OCI-LY7 (cell line): ENCODE measurements at regions not wholly inside any gene's neighbourhood (a gene's known extent, or its start where the extent isn't known, plus 50 kb on each side); places are given as distances from the start of the nearest gene placed in this dataset.
"Not testable (repeated sequence)": the region's sequence is repeated elsewhere in the genome, so short reads cannot be mapped to it uniquely, and the experiment has no call there.

Experiments used
- BruUV-seq: library from RNA; stranded (reverse); fragments of 400-500 nt; replicated peaks from 2 replicates; lab custom pipeline; 2021; lab: Mats Ljungman, UMichigan
- CTCF ChIA-PET: fragments of 300-600 bp; sonication (Branson Sonifier 250); formaldehyde crosslinking; loops from one replicate; lab custom pipeline; 2022; ENCODE audit warnings: antibody characterized with exemption; ENCODE audit not compliant: unreplicated experiment; lab: Charles Lee
- POLR2A ChIA-PET: fragments of 300-600 bp; sonication (Branson Sonifier 250); formaldehyde crosslinking; loops from one replicate; lab custom pipeline; 2022; ENCODE audit warnings: antibody characterized with exemption; lab: Charles Lee
- DNase-seq: peaks from one replicate; pipeline ENCODE4 v3.0.0-alpha.2; 2015; ENCODE audit warnings: low spot score
- H2AFZ ChIP-seq: fragments of 200-600 bp; sonication (generic), shearing (Covaris generic); 2 replicates; pipeline ENCODE4 v1.6.1; 2014; ENCODE audit warnings: mild to moderate bottlenecking, antibody characterized with exemption, low read length, moderate library complexity
- H3K27ac ChIP-seq: fragments of 200-600 bp; sonication (generic); 2 replicates; pipeline ENCODE4 v1.5.1; 2014; ENCODE audit warnings: mixed run types, low read depth, mild to moderate bottlenecking, moderate library complexity, low read length, inconsistent platforms; ENCODE audit not compliant: poor library complexity, severe bottlenecking
- H3K36me3 ChIP-seq: fragments of 200-600 bp; sonication (generic); 2 replicates; pipeline ENCODE4 v1.6.1; 2014; ENCODE audit warnings: mild to moderate bottlenecking, antibody characterized with exemption, low read length, moderate library complexity, mixed read lengths; ENCODE audit not compliant: insufficient read depth
- H3K4me1 ChIP-seq: fragments of 200-600 bp; sonication (generic); 2 replicates; pipeline ENCODE4 v1.5.1; 2014; ENCODE audit warnings: mild to moderate bottlenecking, low read length; ENCODE audit not compliant: insufficient read depth, poor library complexity, severe bottlenecking
- H3K4me2 ChIP-seq: fragments of 200-600 bp; sonication (generic); 2 replicates; pipeline ENCODE4 v1.6.1; 2014; ENCODE audit warnings: mild to moderate bottlenecking, low read length
- H3K4me3 ChIP-seq: fragments of 200-600 bp; sonication (generic); 2 replicates; pipeline ENCODE4 v1.5.1; 2014; ENCODE audit warnings: mild to moderate bottlenecking, low read depth, low read length; ENCODE audit not compliant: poor library complexity, severe bottlenecking
- H3K79me2 ChIP-seq: fragments of 200-600 bp; sonication (generic); 2 replicates; pipeline ENCODE4 v1.6.1; 2016; ENCODE audit warnings: low read depth, mild to moderate bottlenecking, low read length, moderate library complexity, mixed read lengths; ENCODE audit not compliant: insufficient read depth
- H3K9me2 ChIP-seq: fragments of 200-600 bp; sonication (generic); 2 replicates; pipeline ENCODE4 v1.6.1; 2016; ENCODE audit warnings: mild to moderate bottlenecking, low read length, mixed read lengths; ENCODE audit not compliant: insufficient read depth
- H3K9me3 ChIP-seq: fragments of 200-600 bp; sonication (generic); 2 replicates; pipeline ENCODE4 v1.6.1; 2014; ENCODE audit warnings: mild to moderate bottlenecking, mixed run types, low read length, mixed read lengths
- H4K20me1 ChIP-seq: fragments of 200-600 bp; sonication (generic); 2 replicates; pipeline ENCODE4 v1.6.1; 2014; ENCODE audit warnings: mild to moderate bottlenecking, antibody characterized with exemption, low read length, moderate library complexity, mixed read lengths; ENCODE audit not compliant: insufficient read depth
- CTCF ChIP-seq: fragments of 200-600 bp; sonication (generic); conservative IDR thresholded peaks from 2 replicates; pipeline ENCODE4 v1.5.1; 2014; ENCODE audit warnings: mild to moderate bottlenecking, antibody characterized with exemption, low read length, moderate library complexity, mixed read lengths
- EZH2phosphoT487 ChIP-seq: fragments of 200-600 bp; sonication (generic); IDR thresholded peaks from 2 replicates; pipeline ENCODE4 v1.6.1; 2018; ENCODE audit warnings: low read depth, borderline replicate concordance, mild to moderate bottlenecking, mixed run types, antibody characterized with exemption, low read length, moderate library complexity, mixed read lengths
- intact Hi-C: fragments of 100-400 bp; cut with micrococcal nuclease; formaldehyde crosslinking; loops from one replicate; pipeline ENCODE4 v1.10.0; 2022; ENCODE audit not compliant: unreplicated experiment

GRCh38 chr3:177633671-177634207 lies 436.5 kb upstream of the TBL1XR1 start:
- no peak overlapping the region for H3K4me2 ChIP-seq
- H3K36me3 ChIP-seq: no peaks in the 10 kb centered on the region
- DNase-seq: no peak
- intact Hi-C loops: no loop called here
- no peaks in the 10 kb centered on the region for H4K20me1 ChIP-seq
- H3K79me2 ChIP-seq: no peaks in the 10 kb centered on the region
- no peak overlapping the region for H3K27ac ChIP-seq
- ChIA-PET CTCF (no interaction called here), POLR2A (interaction anchor here (1.2 kb wide), 1 partner anchor 56 kb away, joined by 3 read pairs; no protein-coding TSS in a partner anchor)
- no peaks in the 10 kb centered on the region for H3K9me2 ChIP-seq
- no peak overlapping the region for H2AFZ ChIP-seq
- no peaks in the 10 kb centered on the region for H3K9me3 ChIP-seq
- H3K4me1 ChIP-seq: no peaks in the 10 kb centered on the region
- BruUV-seq: no TSS peak
- H3K4me3 ChIP-seq: no peak overlapping the region
- no peak for TF ChIP-seq CTCF
- no peak for TF ChIP-seq EZH2phosphoT487

GRCh38 chr3:177635601-177636106 lies 438.4 kb upstream of the TBL1XR1 start:
- BruUV-seq: not testable (repeated sequence)

GRCh38 chr3:177640319-177640965 lies 443.2 kb upstream of the TBL1XR1 start:
- H3K27ac ChIP-seq: no peak overlapping the region
- no peaks in the 10 kb centered on the region for H3K79me2 ChIP-seq
- ChIA-PET CTCF (no interaction called here), POLR2A (interaction anchor here (0.6 to 2.8 kb wide), 2 partner anchors 9 to 25 kb away, joined by 5 to 7 read pairs; no protein-coding TSS in a partner anchor)
- BruUV-seq: no TSS peak
- no peaks in the 10 kb centered on the region for H4K20me1 ChIP-seq
- no peak overlapping the region for H3K4me3 ChIP-seq
- no peak overlapping the region for H2AFZ ChIP-seq
- no peaks in the 10 kb centered on the region for H3K9me2 ChIP-seq
- intact Hi-C loops: no loop called here
- no peaks in the 10 kb centered on the region for H3K4me1 ChIP-seq
- no peaks in the 10 kb centered on the region for H3K36me3 ChIP-seq
- TF ChIP-seq CTCF (peak; percentile 56), EZH2phosphoT487 (no peak)
- H3K9me3 ChIP-seq: no peaks in the 10 kb centered on the region
- DNase-seq: peak; percentile 15
- no peak overlapping the region for H3K4me2 ChIP-seq

More at GRCh38 chr3:177635601-177636106, 438.4 kb upstream of the TBL1XR1 start:
- H3K9me3 ChIP-seq, H3K27ac ChIP-seq, H3K36me3 ChIP-seq, H3K4me1 ChIP-seq, CTCF ChIA-PET, H4K20me1 ChIP-seq, H2AFZ ChIP-seq, intact Hi-C loops, DNase-seq, H3K79me2 ChIP-seq, H3K4me2 ChIP-seq, H3K9me2 ChIP-seq, H3K4me3 ChIP-seq, POLR2A ChIA-PET: not testable (repeated sequence)
